ENCODE measurements at regions not wholly inside any gene's neighbourhood (a gene's known extent, or its start where the extent isn't known, plus 50 kb on each side); places are given as distances from the start of the nearest gene placed in this dataset.

GRCh38 chr20:23279836-23280235 lies 70.8 kb upstream of the NXT1 start:
- 92% methylated on average over 7 of the region's 7 CpGs for WGBS
- H4K8ac ChIP-seq (ENCODE audit: low read length) = no peak overlapping the region
- DNase-seq = no peak

DNA sequence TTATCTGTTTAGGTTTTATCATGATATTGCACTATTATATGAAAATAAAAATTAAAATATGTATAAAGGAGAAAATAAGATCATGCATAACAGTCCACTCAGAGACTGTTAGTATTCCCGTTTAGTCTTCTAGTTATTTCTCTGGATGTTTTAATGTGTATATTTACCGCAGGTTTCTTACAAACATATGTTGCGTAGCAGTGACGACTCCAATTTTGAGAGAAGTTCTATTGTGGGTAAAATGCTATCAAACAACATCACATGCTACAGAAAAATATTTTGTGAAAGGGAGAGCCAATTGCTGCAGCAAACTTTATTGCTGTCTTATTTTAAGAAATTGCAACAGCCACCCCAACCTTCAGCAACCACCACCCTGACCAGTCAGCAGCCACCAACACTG lies 72.4 kb upstream of the NXT1 start:
- H3K4me2 ChIP-seq (ENCODE audit: low read length, poor library complexity, severe bottlenecking) = no peak overlapping the region
- H3K14ac ChIP-seq (ENCODE audit: low read length in 2 of 2) = no peak overlapping the region

More at GRCh38 chr20:23279836-23280235, 70.8 kb upstream of the NXT1 start:
- H3K18ac ChIP-seq (ENCODE audit: low read depth in 1 of 2, low read length in 2 of 2) = no peak overlapping the region
- H2BK15ac ChIP-seq (ENCODE audit: low read depth, poor library complexity, severe bottlenecking) = peak overlapping the region; percentile 3
- no peak overlapping the region for H3K4me3 ChIP-seq (ENCODE audit: insufficient read depth in 1 of 2, low read depth in 1 of 2, low read length in 2 of 2)
- no peak overlapping the region for H3K27ac ChIP-seq (ENCODE audit: low read length, poor library complexity, severe bottlenecking)
- peaks cover 2% of the 10 kb centered on the region for H3K4me1 ChIP-seq (ENCODE audit: control insufficient read depth, insufficient read depth, low read depth, low read length)
- no peak overlapping the region for H3K9ac ChIP-seq (ENCODE audit: low read length)
- H2AFZ ChIP-seq (ENCODE audit: low read depth, low read length) = no peak overlapping the region
- peak overlapping the region; percentile 64 for H2AK5ac ChIP-seq (ENCODE audit: low read length, severe bottlenecking)
- no peak overlapping the region for H2BK5ac ChIP-seq (ENCODE audit: low read depth, low read length, poor library complexity, severe bottlenecking)
- H2BK120ac ChIP-seq (ENCODE audit: low read depth, low read length) = no peak overlapping the region
- H3K36me3 ChIP-seq (ENCODE audit: control insufficient read depth in 1 of 2, insufficient read depth in 2 of 2, low read depth in 1 of 2, low read length in 2 of 2) = no peaks in the 10 kb centered on the region
- no peak overlapping the region for H4K91ac ChIP-seq (ENCODE audit: low read length)
- no peak overlapping the region for H3K4me2 ChIP-seq (ENCODE audit: low read length, poor library complexity, severe bottlenecking)
- peaks cover 0 to 6% of the 10 kb centered on the region in 2 experiments for H3K27me3 ChIP-seq (ENCODE audit: control insufficient read depth in 1 of 2, insufficient read depth in 1 of 2, low read length in 2 of 2)
- H3K23ac ChIP-seq (ENCODE audit: low read length in 2 of 2) = no peak overlapping the region
- no peak overlapping the region for H2BK12ac ChIP-seq (ENCODE audit: low read length in 2 of 2)
- H3K79me1 ChIP-seq (replicated peaks; ENCODE audit: low read length, poor library complexity, severe bottlenecking) = no peaks in the 10 kb centered on the region
- no peak overlapping the region for H3K14ac ChIP-seq (ENCODE audit: low read length in 2 of 2)
- peak overlapping the region in 1 of 2 experiments; percentile 21 for H3K4ac ChIP-seq (ENCODE audit: low read depth in 1 of 2, low read length in 2 of 2)
- no peaks in the 10 kb centered on the region for H3K9me3 ChIP-seq (ENCODE audit: control insufficient read depth, low read length)

GRCh38 chr20:23277316-23277715 lies 73.3 kb upstream of the NXT1 start:
- H4K8ac ChIP-seq (ENCODE audit: low read length) = no peak overlapping the region
- no peak for DNase-seq
- no peak overlapping the region for H3K4ac ChIP-seq (ENCODE audit: low read depth in 1 of 2, low read length in 2 of 2)
- H3K14ac ChIP-seq (ENCODE audit: low read length in 2 of 2) = no peak overlapping the region
- H3K4me3 ChIP-seq (ENCODE audit: insufficient read depth in 1 of 2, low read depth in 1 of 2, low read length in 2 of 2) = no peak overlapping the region
- H3K18ac ChIP-seq (ENCODE audit: low read depth in 1 of 2, low read length in 2 of 2) = no peak overlapping the region
- H4K91ac ChIP-seq (ENCODE audit: low read length) = no peak overlapping the region
- no peaks in the 10 kb centered on the region for H3K79me1 ChIP-seq (replicated peaks; ENCODE audit: low read length, poor library complexity, severe bottlenecking)
- H3K27me3 ChIP-seq (ENCODE audit: control insufficient read depth in 1 of 2, insufficient read depth in 1 of 2, low read length in 2 of 2) = peaks cover 0 to 2% of the 10 kb centered on the region in 2 experiments
- H3K36me3 ChIP-seq (ENCODE audit: control insufficient read depth in 1 of 2, insufficient read depth in 2 of 2, low read depth in 1 of 2, low read length in 2 of 2) = no peaks in the 10 kb centered on the region
- H2BK5ac ChIP-seq (ENCODE audit: low read depth, low read length, poor library complexity, severe bottlenecking) = no peak overlapping the region
- no peak overlapping the region for H2BK15ac ChIP-seq (ENCODE audit: low read depth, poor library complexity, severe bottlenecking)
- no peak overlapping the region for H2BK12ac ChIP-seq (ENCODE audit: low read length in 2 of 2)
- no peak overlapping the region for H3K23ac ChIP-seq (ENCODE audit: low read length in 2 of 2)
- no peak overlapping the region for H2AK5ac ChIP-seq (ENCODE audit: low read length, severe bottlenecking)
- no peak overlapping the region for H2AFZ ChIP-seq (ENCODE audit: low read depth, low read length)
- H3K4me2 ChIP-seq (ENCODE audit: low read length, poor library complexity, severe bottlenecking) = no peak overlapping the region
- H3K9ac ChIP-seq (ENCODE audit: low read length) = no peak overlapping the region
- H3K4me1 ChIP-seq (ENCODE audit: control insufficient read depth, insufficient read depth, low read depth, low read length) = peaks cover 7% of the 10 kb centered on the region
- no peak overlapping the region for H3K27ac ChIP-seq (ENCODE audit: low read length, poor library complexity, severe bottlenecking)
- no peak overlapping the region for H2BK120ac ChIP-seq (ENCODE audit: low read depth, low read length)
- no peaks in the 10 kb centered on the region for H3K9me3 ChIP-seq (ENCODE audit: control insufficient read depth, low read length)
- 100% methylated on average over 2 of the region's 2 CpGs for WGBS

More for the DNA sequence above, 72.4 kb upstream of the NXT1 start:
- no peak for DNase-seq
- H3K4me3 ChIP-seq (ENCODE audit: insufficient read depth in 1 of 2, low read depth in 1 of 2, low read length in 2 of 2) = no peak overlapping the region
- H3K23ac ChIP-seq (ENCODE audit: low read length in 2 of 2) = no peak overlapping the region
- H4K8ac ChIP-seq (ENCODE audit: low read length) = no peak overlapping the region
- no peak overlapping the region for H2BK12ac ChIP-seq (ENCODE audit: low read length in 2 of 2)
- 72% methylated on average over 2 of the region's 4 CpGs for WGBS
- H4K91ac ChIP-seq (ENCODE audit: low read length) = no peak overlapping the region
- no peak overlapping the region for H2AK5ac ChIP-seq (ENCODE audit: low read length, severe bottlenecking)
- H2AFZ ChIP-seq (ENCODE audit: low read depth, low read length) = no peak overlapping the region
- H2BK120ac ChIP-seq (ENCODE audit: low read depth, low read length) = no peak overlapping the region
- H3K79me1 ChIP-seq (replicated peaks; ENCODE audit: low read length, poor library complexity, severe bottlenecking) = no peaks in the 10 kb centered on the region
- no peaks in the 10 kb centered on the region for H3K36me3 ChIP-seq (ENCODE audit: control insufficient read depth in 1 of 2, insufficient read depth in 2 of 2, low read depth in 1 of 2, low read length in 2 of 2)
- H3K9ac ChIP-seq (ENCODE audit: low read length) = no peak overlapping the region
- no peak overlapping the region for H3K4ac ChIP-seq (ENCODE audit: low read depth in 1 of 2, low read length in 2 of 2)
- H3K18ac ChIP-seq (ENCODE audit: low read depth in 1 of 2, low read length in 2 of 2) = no peak overlapping the region
- no peak overlapping the region for H2BK15ac ChIP-seq (ENCODE audit: low read depth, poor library complexity, severe bottlenecking)
- no peak overlapping the region for H2BK5ac ChIP-seq (ENCODE audit: low read depth, low read length, poor library complexity, severe bottlenecking)
- H3K27ac ChIP-seq (ENCODE audit: low read length, poor library complexity, severe bottlenecking) = no peak overlapping the region
- H3K9me3 ChIP-seq (ENCODE audit: control insufficient read depth, low read length) = no peaks in the 10 kb centered on the region
- peaks cover 0 to 3% of the 10 kb centered on the region in 2 experiments for H3K27me3 ChIP-seq (ENCODE audit: control insufficient read depth in 1 of 2, insufficient read depth in 1 of 2, low read length in 2 of 2)
- peaks cover 2% of the 10 kb centered on the region for H3K4me1 ChIP-seq (ENCODE audit: control insufficient read depth, insufficient read depth, low read depth, low read length)

DNA sequence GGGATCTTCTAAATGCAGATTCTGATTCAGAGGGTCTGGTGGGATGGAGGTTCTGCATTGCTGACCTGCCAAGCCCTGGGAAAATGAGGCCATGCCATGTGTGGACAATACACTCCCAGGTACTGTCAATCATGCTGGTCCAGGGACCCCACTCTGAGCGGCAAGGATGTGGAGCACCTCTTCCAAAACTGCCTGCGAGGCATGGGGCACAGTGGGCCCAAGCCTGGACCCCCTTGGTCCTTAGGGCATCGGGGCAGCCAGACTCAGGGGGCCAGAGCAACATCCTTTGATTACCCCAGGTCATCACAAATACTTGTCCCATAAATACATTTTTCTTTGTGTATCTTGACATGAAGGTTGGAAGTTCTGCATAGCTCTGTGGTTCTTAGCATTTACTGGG lies 76.8 kb upstream of the NXT1 start:
- no peak overlapping the region for H3K14ac ChIP-seq (ENCODE audit: low read length in 2 of 2)
- H3K27me3 ChIP-seq (ENCODE audit: control insufficient read depth in 1 of 2, insufficient read depth in 1 of 2, low read length in 2 of 2) = no peaks in the 10 kb centered on the region
- WGBS = 92% methylated on average over 3 of the region's 3 CpGs
- H3K4me1 ChIP-seq (ENCODE audit: control insufficient read depth, insufficient read depth, low read depth, low read length) = peaks cover 19% of the 10 kb centered on the region
- H2BK5ac ChIP-seq (ENCODE audit: low read depth, low read length, poor library complexity, severe bottlenecking) = no peak overlapping the region
- no peak overlapping the region for H3K9ac ChIP-seq (ENCODE audit: low read length)
- H3K18ac ChIP-seq (ENCODE audit: low read depth in 1 of 2, low read length in 2 of 2) = no peak overlapping the region
- H3K23ac ChIP-seq (ENCODE audit: low read length in 2 of 2) = no peak overlapping the region
- no peak overlapping the region for H2AFZ ChIP-seq (ENCODE audit: low read depth, low read length)
- H2BK15ac ChIP-seq (ENCODE audit: low read depth, poor library complexity, severe bottlenecking) = no peak overlapping the region
- peak overlapping the region; percentile 2 for H2AK5ac ChIP-seq (ENCODE audit: low read length, severe bottlenecking)
- no peak overlapping the region for H3K27ac ChIP-seq (ENCODE audit: low read length, poor library complexity, severe bottlenecking)
- H2BK12ac ChIP-seq (ENCODE audit: low read length in 2 of 2) = no peak overlapping the region
- no peaks in the 10 kb centered on the region for H3K36me3 ChIP-seq (ENCODE audit: control insufficient read depth in 1 of 2, insufficient read depth in 2 of 2, low read depth in 1 of 2, low read length in 2 of 2)
- no peak overlapping the region for H2BK120ac ChIP-seq (ENCODE audit: low read depth, low read length)
- no peak overlapping the region for H3K4me2 ChIP-seq (ENCODE audit: low read length, poor library complexity, severe bottlenecking)
- H3K9me3 ChIP-seq (ENCODE audit: control insufficient read depth, low read length) = no peaks in the 10 kb centered on the region
- H4K8ac ChIP-seq (ENCODE audit: low read length) = no peak overlapping the region
- H3K79me1 ChIP-seq (replicated peaks; ENCODE audit: low read length, poor library complexity, severe bottlenecking) = no peaks in the 10 kb centered on the region
- H4K91ac ChIP-seq (ENCODE audit: low read length) = no peak overlapping the region
- no peak for DNase-seq
- no peak overlapping the region for H3K4ac ChIP-seq (ENCODE audit: low read depth in 1 of 2, low read length in 2 of 2)
- H3K4me3 ChIP-seq (ENCODE audit: insufficient read depth in 1 of 2, low read depth in 1 of 2, low read length in 2 of 2) = no peak overlapping the region
